ENCODE measurements at regions not wholly inside any gene's neighbourhood (a gene's known extent, or its start where the extent isn't known, plus 50 kb on each side); places are given as distances from the start of the nearest gene placed in this dataset.

- no peak for DNase-seq (ENCODE audit: low read depth)
These were observed 119.1 kb downstream of the NDUFA10 start for GRCh38 chr2:239905884-239906654.

DNA sequence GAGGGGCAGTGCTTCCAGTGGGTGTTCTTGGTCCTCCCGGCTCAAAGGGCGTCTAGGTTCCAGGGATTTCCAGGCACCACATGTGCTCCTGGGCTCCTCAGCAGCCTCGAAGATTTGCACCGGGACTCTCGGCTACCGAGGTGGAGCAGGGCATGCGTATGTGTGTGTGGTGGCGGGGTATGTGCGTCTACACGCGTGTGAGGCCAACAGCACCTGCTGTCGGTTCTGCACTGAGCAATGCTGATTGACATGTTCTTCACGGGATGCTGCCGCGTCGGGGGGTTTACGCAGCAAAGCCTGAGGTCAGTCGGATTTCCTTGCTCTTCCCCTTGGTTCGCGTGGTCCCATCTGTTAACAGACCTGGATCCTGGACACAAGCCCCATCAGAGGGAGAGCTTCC is 119.8 kb downstream of the NDUFA10 start:
- DNase-seq (ENCODE audit: low read depth) = no peak

DNA sequence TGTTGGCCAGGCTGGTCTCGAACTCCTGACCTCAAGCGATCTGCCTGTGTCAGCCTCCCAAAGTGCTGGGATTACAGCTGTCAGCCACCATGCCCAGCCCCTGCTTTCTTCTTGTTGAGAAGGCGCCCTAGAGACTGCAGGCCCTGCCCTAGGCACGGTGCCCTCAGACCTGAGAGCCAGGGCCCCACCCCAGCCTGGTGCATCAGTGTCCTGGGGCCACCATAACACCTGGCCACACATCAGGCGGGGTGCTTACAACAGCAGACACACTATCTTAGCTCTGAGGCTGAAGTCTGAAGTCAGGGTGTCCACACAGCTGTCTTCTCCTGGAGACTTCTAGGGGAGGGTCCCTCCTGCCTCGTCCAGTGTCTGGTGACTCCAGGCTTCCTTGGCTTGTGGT is 120.6 kb downstream of the NDUFA10 start:
- DNase-seq (ENCODE audit: low read depth) = no peak

DNA sequence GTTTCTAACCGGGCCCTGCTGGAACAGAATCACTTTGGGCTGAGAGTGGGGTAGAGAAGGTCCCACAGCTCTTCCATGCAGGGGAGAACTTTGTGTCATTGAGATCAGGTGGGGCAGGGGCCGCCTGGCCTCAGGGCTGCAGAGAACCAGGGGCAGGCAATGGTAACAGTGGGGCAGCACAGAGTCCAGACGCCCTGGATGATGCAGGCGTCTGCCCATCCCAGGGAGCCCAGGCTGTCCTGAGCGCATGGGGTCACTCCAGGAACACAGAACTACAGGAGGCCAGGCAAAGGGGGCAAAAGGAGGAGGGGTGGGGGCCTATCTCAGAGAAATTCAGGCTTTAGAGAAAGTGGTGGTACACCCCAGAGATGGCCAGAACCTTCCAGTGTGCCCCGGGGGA is 121.3 kb downstream of the NDUFA10 start:
- no peak for DNase-seq (ENCODE audit: low read depth)

DNA sequence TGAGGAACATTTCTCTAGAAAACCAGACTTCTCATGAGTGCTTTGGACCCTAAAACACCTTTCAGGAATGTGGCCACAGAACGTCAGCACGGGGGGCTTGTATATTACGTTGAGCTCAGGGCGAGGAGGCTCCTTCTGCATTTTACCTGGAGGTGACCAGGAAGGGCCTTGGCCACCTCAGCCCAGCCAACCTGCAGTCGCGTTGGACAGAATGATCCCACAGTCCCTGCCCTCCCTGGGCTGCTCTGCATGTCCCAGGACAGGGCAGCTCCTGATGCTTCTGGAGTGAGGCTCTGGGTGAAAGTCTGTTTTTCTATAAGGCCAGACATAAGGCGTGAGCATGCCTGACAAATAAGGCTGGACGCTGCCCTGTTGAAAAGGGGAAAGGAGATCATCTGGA is 121.9 kb downstream of the NDUFA10 start:
- DNase-seq (ENCODE audit: low read depth) = no peak

- no peak for DNase-seq (ENCODE audit: low read depth)
These were observed 122.4 kb downstream of the NDUFA10 start for GRCh38 chr2:239902749-239903201.

DNA sequence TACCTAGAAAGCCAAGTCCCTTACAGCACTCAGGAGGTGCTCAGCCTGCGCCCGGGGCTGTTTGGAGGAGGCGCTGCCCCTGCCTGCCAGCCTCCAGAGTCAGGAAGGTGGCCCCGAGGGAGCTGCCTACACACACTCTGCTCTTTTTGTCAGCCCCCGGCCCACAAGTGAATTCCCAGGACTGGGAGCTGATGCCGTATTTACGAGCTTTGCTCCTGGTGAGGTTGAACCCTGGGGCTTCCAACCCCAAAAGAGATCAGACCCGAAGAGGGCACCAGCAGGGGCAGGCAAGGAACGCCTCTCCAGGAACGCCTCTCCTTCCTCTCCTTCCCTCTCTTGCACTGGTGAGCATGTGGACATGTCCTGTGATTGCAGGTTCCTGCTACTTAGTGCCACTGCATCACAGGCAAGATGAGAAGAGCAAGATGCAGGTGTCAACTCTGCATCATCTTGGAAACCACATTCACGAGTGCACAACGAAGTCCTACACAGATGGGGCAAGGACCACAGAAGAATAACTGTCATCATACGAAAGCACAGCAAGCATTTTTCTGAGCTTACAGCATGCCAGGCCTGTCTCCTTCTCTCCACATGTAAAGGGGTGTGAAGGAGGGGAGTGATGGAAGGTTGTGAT is 126.7 kb downstream of the NDUFA10 start:
- no peak for DNase-seq (ENCODE audit: low read depth)

GRCh38 chr2:239897596-239898235 is 127.4 kb downstream of the NDUFA10 start:
- no peak for DNase-seq (ENCODE audit: low read depth)

DNA sequence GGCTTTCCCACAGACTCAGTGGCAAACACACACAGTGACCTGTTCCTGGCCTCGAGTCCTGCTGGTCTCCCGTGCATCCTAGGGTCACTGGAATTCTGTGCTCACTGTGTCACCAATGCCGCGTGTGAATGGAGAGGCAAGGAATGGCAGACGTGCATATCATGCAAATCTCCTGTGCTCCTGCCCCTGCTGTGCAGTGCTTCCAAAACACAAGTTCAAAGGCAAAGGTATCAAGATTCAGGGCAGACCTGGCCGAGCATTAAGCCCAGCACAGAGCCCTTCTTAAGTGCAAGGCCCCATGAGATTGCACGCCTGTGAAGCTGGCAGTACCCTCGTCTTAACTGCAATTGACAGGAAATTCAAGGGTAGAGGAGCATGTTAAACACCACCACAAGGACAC is 129.1 kb downstream of the NDUFA10 start:
- no peak for DNase-seq (ENCODE audit: low read depth)

DNA sequence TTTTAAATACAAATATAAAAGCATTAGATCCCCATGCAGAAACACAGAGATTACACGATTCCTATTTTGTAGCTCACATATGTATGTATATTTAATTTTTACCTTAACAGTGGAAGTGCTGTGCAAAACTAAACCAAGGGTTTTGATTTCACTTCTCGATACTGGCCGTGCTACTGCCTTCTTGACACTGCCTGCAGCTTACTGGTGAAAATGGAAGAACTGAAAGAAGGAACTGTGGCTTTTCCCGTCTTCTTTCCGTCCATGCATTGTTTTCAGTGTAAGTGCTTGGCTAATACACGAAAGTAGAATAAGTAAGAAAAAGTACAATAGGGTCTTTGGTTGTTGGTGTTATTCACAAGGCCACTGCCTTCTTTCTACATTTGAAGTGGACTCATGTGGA is 129.5 kb downstream of the NDUFA10 start:
- no peak for DNase-seq (ENCODE audit: low read depth)

DNA sequence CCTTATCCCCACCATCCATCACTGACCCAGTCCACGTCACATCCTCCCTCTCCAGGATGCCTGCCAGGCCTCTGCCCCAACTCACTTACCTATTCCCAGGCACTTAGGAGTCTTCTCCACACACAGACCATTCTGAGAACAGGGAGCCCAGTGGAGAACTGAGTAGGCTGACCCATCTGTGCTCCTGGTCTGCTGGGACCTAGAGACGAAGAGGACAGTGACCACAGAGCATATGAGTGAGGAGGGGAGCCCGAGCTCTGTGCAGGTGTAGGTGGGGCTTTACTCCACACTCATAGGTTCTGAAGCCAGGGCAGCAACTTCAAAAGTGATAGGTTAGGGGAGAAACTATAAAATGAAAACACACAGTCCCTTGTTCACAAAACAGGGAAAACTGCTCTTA is 130.0 kb downstream of the NDUFA10 start:
- no peak for DNase-seq (ENCODE audit: low read depth)

- no peak for DNase-seq (ENCODE audit: low read depth)
These were observed 130.9 kb downstream of the NDUFA10 start for GRCh38 chr2:239894276-239894675.

GRCh38 chr2:239893236-239893515 is 132.0 kb downstream of the NDUFA10 start:
- no peak for DNase-seq (ENCODE audit: low read depth)

DNA sequence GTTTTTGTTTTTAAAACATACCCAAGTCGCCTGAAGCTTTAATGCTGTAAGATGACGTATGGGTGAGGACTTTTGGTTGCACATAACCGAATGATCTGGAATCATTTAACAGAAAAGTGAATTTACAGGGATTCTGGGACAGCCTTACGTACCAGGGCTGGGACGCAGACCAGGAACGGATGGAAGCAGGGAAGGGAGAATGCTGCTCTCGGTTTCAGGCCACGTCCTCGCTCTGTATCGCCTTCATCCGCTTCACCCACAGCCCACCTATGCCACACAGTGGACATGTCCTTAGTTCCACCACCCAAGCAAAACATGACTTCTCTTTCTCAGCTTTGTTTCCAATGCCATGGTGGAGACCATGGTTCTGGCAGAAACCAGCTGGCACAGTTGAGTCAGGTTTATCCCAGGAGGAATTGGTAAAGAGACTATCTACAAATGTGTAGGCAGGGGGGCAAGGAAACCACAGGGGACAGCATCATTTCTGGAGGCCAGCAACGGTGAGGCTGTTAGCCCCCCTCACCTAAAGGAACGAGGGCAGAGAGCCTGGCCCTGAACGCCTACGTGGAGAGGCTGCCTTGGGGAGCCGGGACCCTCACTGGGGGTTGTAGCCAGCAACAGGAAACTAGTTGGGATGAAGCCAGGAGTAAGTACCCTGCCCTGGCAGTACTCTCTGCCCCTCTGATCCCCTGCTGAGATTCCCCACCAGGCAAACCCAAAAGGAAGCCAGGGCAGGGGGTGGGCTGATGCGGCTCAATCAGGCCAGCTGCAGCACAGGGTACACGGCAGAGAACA is 132.5 kb downstream of the NDUFA10 start:
- no peak for DNase-seq (ENCODE audit: low read depth)

DNA sequence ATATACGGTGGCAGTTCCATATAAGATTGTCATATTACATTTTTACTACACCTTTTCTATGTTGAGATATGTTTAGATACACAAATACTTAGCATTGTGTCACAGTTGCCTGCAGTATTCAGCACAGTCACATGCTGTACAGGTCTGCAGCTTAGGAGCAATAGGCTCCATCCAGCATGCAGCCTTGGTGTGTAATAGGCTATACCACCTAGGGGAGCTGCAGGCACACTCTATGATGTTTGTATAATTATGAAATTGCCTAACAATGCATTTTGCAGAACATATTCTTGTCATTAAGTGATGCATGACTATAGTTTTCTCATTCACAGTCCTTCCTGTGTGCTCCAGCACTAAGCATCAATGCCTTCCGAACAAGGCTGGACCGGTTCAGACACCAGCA is 133.4 kb downstream of the NDUFA10 start:
- no peak for DNase-seq (ENCODE audit: low read depth)

GRCh38 chr2:239890206-239890746 is 134.9 kb downstream of the NDUFA10 start:
- no peak for DNase-seq (ENCODE audit: low read depth)

- no peak for DNase-seq (ENCODE audit: low read depth)
These were observed 135.5 kb downstream of the NDUFA10 start for GRCh38 chr2:239889641-239890121.

DNA sequence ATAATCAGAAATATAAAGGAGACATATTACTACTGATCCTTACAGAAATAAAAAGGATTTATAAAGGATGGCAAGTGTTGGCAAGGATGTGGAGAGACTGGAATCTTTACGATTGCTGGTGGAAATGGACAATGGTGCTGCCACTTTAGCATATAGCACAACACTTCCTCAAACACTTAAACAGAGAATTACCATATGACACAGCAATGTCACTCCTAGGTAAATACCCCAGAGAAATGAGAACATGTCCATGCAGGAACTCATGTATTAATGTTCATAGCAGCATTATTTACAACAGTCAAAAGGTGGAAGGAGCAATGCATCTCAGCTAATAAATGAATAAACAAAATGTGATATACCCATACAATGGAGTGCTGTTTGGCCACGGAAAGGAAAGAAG is 137.5 kb downstream of the NDUFA10 start:
- no peak for DNase-seq (ENCODE audit: low read depth)

- no peak for DNase-seq (ENCODE audit: low read depth)
These were observed 138.4 kb downstream of the NDUFA10 start for GRCh38 chr2:239886781-239887180.

GRCh38 chr2:239884875-239885274 is 140.3 kb downstream of the NDUFA10 start:
- peak; percentile 1 for DNase-seq (ENCODE audit: low read depth)

DNA sequence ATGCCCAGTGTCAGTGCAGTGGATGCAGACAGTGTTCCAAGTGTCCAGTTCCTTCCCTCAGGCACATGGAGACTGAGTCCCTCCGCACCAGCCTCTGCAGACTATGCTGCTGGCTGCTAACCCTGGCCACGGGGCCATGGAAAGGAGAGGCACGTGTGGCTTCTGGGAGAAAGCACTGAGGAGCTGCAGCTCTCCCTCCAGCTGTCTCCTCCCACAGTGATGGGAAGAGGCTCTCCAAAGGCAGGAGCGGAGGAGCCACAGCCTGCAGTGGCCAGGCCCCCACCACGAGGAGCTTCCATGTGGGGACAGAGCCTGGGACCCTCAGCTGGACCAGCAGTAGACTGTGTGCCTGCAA is 141.1 kb downstream of the NDUFA10 start:
- DNase-seq (ENCODE audit: low read depth) = no peak

Measured in myocyte (in vitro differentiated cells).